ENCODE measurements at regions not wholly inside any gene's neighbourhood (a gene's known extent, or its start where the extent isn't known, plus 50 kb on each side); places are given as distances from the start of the nearest gene placed in this dataset.

DNA sequence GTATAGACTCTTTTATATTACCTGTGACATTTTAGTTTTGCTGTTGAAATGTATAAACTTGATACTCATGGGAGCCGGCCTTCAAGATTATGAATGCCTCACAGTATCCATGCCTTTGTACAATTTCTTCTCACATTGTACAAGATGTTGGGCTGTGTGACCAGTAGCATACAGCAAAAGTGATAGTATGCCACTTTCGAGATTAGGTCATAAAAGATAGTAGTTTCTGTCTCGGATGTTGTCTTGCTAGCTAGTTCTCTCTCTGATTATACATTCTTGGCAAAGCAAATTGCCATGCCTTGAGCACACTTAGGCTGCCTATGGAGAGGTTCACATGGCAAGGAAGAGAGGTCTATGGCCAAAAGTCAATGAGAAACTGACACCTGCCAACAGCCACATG lies 1309.8 kb upstream of the CDH8 start:
- WGBS, 2 donors (ENCODE audit: low coverage in 1 of 2), result 88 to 93% methylated on average over 3 of the region's 3 CpGs
- Histone ChIP-seq H3K4me1 (no peaks in the 10 kb centered on the region), H3K27me3 (no peaks in the 10 kb centered on the region), H3K9me3 (no peaks in the 10 kb centered on the region), H3K4me3 (no peak overlapping the region), H3K36me3 (no peaks in the 10 kb centered on the region), H3K27ac (no peak overlapping the region)
- in situ Hi-C loops (cut with MboI; ENCODE audit: low pct_ligation_motif_present in 1 of 4, low pct_unique_long_range_greater_than_20kb in 1 of 4, low sequenced_read_pairs in 3 of 4), result no loop called here
- TF ChIP-seq EP300 (IDR thresholded peaks at IDR 0.05; ENCODE audit: low read depth), result no peak
- TF ChIP-seq POLR2AphosphoS5 (IDR thresholded peaks at IDR 0.05), result no peak
- TF ChIP-seq, protein P1, sequence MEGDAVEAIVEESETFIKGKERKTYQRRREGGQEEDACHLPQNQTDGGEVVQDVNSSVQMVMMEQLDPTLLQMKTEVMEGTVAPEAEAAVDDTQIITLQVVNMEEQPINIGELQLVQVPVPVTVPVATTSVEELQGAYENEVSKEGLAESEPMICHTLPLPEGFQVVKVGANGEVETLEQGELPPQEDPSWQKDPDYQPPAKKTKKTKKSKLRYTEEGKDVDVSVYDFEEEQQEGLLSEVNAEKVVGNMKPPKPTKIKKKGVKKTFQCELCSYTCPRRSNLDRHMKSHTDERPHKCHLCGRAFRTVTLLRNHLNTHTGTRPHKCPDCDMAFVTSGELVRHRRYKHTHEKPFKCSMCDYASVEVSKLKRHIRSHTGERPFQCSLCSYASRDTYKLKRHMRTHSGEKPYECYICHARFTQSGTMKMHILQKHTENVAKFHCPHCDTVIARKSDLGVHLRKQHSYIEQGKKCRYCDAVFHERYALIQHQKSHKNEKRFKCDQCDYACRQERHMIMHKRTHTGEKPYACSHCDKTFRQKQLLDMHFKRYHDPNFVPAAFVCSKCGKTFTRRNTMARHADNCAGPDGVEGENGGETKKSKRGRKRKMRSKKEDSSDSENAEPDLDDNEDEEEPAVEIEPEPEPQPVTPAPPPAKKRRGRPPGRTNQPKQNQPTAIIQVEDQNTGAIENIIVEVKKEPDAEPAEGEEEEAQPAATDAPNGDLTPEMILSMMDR (IDR thresholded peaks at IDR 0.05), result no peak
- TF ChIP-seq POLR2A (IDR thresholded peaks at IDR 0.05), result no peak
- DNase-seq, result no peak
- intact Hi-C loops (cut with DNase I; ENCODE audit: low total_unique reads), result no loop called here

DNA sequence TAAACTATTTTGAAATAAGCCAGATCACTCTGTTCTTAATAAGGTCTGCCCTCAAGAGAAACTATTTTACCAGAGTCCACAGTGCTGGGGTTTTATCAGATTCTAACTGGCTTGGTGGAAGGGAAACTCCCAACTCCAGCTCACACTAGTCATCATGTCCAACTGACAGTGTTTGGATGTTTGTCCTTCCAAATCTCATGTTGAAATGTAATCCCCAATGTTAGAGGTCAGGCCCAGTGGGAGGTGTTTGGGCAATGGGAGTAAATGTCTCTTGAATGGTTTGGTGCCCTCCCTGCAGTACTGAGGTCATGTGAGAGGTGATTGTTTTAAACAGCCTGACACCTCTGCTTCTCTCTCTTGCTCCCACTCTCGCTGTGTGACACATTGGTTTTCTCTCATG lies 1301.0 kb upstream of the CDH8 start:
- no peaks in the 10 kb centered on the region for H3K27me3 ChIP-seq
- no peaks in the 10 kb centered on the region for H3K4me1 ChIP-seq
- H3K27ac ChIP-seq, result no peak overlapping the region
- TF ChIP-seq, protein P1 (IDR thresholded peaks at IDR 0.05), result no peak
- TF ChIP-seq EP300 (IDR thresholded peaks at IDR 0.05; ENCODE audit: low read depth) (no peak), POLR2AphosphoS5 (IDR thresholded peaks at IDR 0.05) (no peak), POLR2A (IDR thresholded peaks at IDR 0.05) (no peak)
- H3K36me3 ChIP-seq, result no peaks in the 10 kb centered on the region
- intact Hi-C loops (cut with DNase I; ENCODE audit: low total_unique reads) (no loop called here), in situ Hi-C loops (cut with MboI; ENCODE audit: low pct_ligation_motif_present in 1 of 4, low pct_unique_long_range_greater_than_20kb in 1 of 4, low sequenced_read_pairs in 3 of 4) (no loop called here)
- DNase-seq, result no peak
- no peak overlapping the region for H3K4me3 ChIP-seq
- H3K9me3 ChIP-seq, result no peaks in the 10 kb centered on the region
- 14 to 74% methylated on average over 1 of the region's 1 CpG for WGBS, 2 donors (ENCODE audit: low coverage in 1 of 2)

DNA sequence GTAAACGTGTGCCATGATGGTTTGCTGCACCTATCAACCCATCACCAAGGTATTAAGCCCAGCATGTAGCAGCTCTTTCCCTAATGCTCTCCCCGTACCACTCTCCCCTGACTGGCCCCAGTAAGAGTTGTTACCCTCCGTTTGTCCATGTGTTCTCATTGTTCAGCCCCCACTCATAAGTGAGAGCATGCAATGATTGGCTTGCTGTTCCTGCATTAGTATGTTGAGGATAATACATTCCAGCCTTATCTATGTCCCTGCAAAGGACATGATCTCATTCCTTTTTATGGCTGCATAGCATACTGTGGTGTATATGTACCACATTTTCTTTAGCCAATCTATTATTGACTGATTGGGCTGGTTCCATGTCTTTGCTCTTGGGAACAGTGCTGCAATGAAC lies 1294.9 kb upstream of the CDH8 start:
- no peaks in the 10 kb centered on the region for H3K36me3 ChIP-seq
- H3K4me3 ChIP-seq, result no peak overlapping the region
- DNase-seq, result no peak
- H3K27ac ChIP-seq, result no peak overlapping the region
- no peaks in the 10 kb centered on the region for H3K4me1 ChIP-seq
- H3K9me3 ChIP-seq, result no peaks in the 10 kb centered on the region
- in situ Hi-C loops (cut with MboI; ENCODE audit: low pct_ligation_motif_present in 1 of 4, low pct_unique_long_range_greater_than_20kb in 1 of 4, low sequenced_read_pairs in 3 of 4) (no loop called here), intact Hi-C loops (cut with DNase I; ENCODE audit: low total_unique reads) (no loop called here)
- TF ChIP-seq EP300 (IDR thresholded peaks at IDR 0.05; ENCODE audit: low read depth), result no peak
- TF ChIP-seq, protein P1 (IDR thresholded peaks at IDR 0.05), result no peak
- no peaks in the 10 kb centered on the region for H3K27me3 ChIP-seq
- WGBS, 2 donors (ENCODE audit: low coverage in 1 of 2), result 66 to 88% methylated on average over 2 to 3 of the region's 3 CpGs

DNA sequence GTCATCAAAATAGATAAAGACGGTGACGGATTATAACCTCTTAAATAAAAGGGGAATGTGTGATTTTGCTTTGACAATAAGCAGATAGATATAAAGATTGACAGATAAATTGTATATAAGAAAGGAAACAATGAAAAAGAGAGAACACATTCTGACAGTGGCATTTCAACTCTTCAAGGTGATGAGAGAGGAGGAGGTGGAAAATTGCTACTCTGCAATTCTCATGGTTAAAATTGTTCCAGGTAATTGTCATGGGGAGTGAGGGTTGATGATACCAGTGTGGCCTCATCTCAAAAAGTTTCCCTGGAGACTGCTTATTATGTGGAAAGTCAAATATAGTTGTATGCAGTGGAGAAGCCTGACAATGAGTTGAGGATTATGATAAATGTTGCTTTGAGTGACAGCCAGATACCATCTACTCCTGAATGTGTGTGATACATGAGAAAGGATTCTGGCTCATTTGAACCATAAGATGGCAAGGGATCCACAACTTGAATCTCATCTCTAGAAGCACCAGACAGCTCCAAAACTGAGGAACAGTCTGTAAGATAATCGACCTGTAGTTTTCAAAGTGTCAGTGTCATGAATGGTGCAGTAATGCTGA lies 1290.6 kb upstream of the CDH8 start:
- TF ChIP-seq, protein P1 (IDR thresholded peaks at IDR 0.05), result no peak
- TF ChIP-seq POLR2AphosphoS5 (IDR thresholded peaks at IDR 0.05) (no peak), EP300 (IDR thresholded peaks at IDR 0.05; ENCODE audit: low read depth) (no peak), POLR2A (IDR thresholded peaks at IDR 0.05) (no peak)
- in situ Hi-C loops (cut with MboI; ENCODE audit: low pct_ligation_motif_present in 1 of 4, low pct_unique_long_range_greater_than_20kb in 1 of 4, low sequenced_read_pairs in 3 of 4) (no loop called here), intact Hi-C loops (cut with DNase I; ENCODE audit: low total_unique reads) (no loop called here)
- no peak for DNase-seq
- no peaks in the 10 kb centered on the region for H3K4me1 ChIP-seq
- no peaks in the 10 kb centered on the region for H3K36me3 ChIP-seq
- H3K27ac ChIP-seq, result no peak overlapping the region
- 79 to 96% methylated on average over 3 of the region's 3 CpGs for WGBS, 2 donors (ENCODE audit: low coverage in 1 of 2)
- no peaks in the 10 kb centered on the region for H3K27me3 ChIP-seq
- no peaks in the 10 kb centered on the region for H3K9me3 ChIP-seq
- no peak overlapping the region for H3K4me3 ChIP-seq

Measured in transverse colon (tissue), 4 donors.